ENCODE measurements at regions not wholly inside any gene's neighbourhood (a gene's known extent, or its start where the extent isn't known, plus 50 kb on each side); places are given as distances from the start of the nearest gene placed in this dataset.

DNA sequence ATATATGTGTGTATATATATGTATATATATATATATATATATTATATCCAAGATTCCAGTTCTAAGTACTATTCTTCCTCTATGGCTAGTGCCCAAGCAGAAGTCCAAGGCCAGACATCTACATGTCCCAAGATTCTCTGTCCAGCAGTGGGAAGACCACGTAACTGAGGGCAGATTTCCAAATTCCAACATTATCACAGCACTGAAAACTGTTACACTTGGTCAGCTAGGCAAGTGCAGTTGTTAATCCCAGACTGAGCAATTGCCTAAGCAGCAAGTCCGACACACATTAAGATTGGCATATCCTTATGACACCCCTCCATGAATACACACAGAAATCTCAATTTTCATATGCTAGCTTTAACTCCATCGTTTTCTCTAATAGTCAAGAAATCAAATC is 1148.5 kb downstream of the IGSF11 start:
- Histone ChIP-seq H3K4me3 (ENCODE audit: low read length) (no peak overlapping the region), H3K9ac (ENCODE audit: low read length) (no peak overlapping the region), H3K4me1 (ENCODE audit: control insufficient read depth, insufficient read depth, low read length) (no peaks in the 10 kb centered on the region), H3K9me3 (ENCODE audit: control insufficient read depth, low read length) (no peaks in the 10 kb centered on the region), H3K27me3 (ENCODE audit: control insufficient read depth, insufficient read depth, low read length) (no peaks in the 10 kb centered on the region), H3K36me3 (ENCODE audit: control insufficient read depth, insufficient read depth, low read length) (no peaks in the 10 kb centered on the region)

DNA sequence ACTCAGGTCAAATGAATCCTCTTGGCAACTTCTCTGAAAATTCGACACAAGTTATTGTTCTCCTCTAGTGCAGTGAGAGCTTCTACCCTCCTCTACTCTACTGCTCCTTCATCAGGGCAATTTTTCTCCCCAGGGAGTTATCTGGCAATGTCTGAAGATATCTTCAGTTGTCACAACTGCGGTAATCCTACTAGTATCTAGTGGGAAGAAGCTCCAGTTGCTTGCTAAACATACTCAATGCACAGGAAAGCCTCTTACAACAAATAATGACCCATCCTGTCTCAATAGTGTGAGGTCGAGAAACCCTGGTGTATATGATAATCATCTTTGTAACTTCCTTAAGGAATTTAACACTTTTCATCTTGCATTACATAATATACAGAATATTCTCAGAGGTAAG is 1147.6 kb downstream of the IGSF11 start:
- H3K4me1 ChIP-seq (ENCODE audit: control insufficient read depth, insufficient read depth, low read length): no peaks in the 10 kb centered on the region
- no peaks in the 10 kb centered on the region for H3K36me3 ChIP-seq (ENCODE audit: control insufficient read depth, insufficient read depth, low read length)
- no peaks in the 10 kb centered on the region for H3K9me3 ChIP-seq (ENCODE audit: control insufficient read depth, low read length)
- no peak overlapping the region for H3K9ac ChIP-seq (ENCODE audit: low read length)
- H3K27me3 ChIP-seq (ENCODE audit: control insufficient read depth, insufficient read depth, low read length): no peaks in the 10 kb centered on the region
- H3K4me3 ChIP-seq (ENCODE audit: low read length): no peak overlapping the region

GRCh38 chr3:117887901-117888300 is 1146.7 kb downstream of the IGSF11 start:
- Histone ChIP-seq H3K9ac (ENCODE audit: low read length) (no peak overlapping the region), H3K4me1 (ENCODE audit: control insufficient read depth, insufficient read depth, low read length) (no peaks in the 10 kb centered on the region), H3K4me3 (ENCODE audit: low read length) (no peak overlapping the region), H3K36me3 (ENCODE audit: control insufficient read depth, insufficient read depth, low read length) (no peaks in the 10 kb centered on the region), H3K9me3 (ENCODE audit: control insufficient read depth, low read length) (no peaks in the 10 kb centered on the region), H3K27me3 (ENCODE audit: control insufficient read depth, insufficient read depth, low read length) (no peaks in the 10 kb centered on the region)

DNA sequence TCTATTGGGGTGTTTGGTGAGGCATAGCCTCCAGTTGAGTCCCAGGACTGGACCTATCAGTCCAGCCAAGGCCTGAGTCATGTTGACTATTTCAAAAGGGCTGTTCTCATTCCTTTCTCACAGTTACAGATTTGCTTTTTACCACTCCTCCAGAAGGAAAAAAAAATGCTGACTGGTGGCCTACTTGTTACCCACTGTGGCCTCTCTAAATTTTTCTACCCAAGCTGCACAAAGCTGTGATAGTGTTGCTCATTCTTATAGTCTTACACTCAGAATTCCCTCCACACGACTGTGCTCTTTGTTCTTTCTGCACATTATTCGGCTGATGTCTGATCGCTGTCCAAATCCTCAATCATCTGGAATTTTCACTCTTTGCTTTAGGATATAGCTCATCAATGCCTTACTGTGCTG is 1142.2 kb downstream of the IGSF11 start:
- H3K4me3 ChIP-seq (ENCODE audit: low read length): no peak overlapping the region
- no peaks in the 10 kb centered on the region for H3K4me1 ChIP-seq (ENCODE audit: control insufficient read depth, insufficient read depth, low read length)
- no peaks in the 10 kb centered on the region for H3K9me3 ChIP-seq (ENCODE audit: control insufficient read depth, low read length)
- no peaks in the 10 kb centered on the region for H3K27me3 ChIP-seq (ENCODE audit: control insufficient read depth, insufficient read depth, low read length)
- H3K9ac ChIP-seq (ENCODE audit: low read length): no peak overlapping the region
- H3K36me3 ChIP-seq (ENCODE audit: control insufficient read depth, insufficient read depth, low read length): no peaks in the 10 kb centered on the region

DNA sequence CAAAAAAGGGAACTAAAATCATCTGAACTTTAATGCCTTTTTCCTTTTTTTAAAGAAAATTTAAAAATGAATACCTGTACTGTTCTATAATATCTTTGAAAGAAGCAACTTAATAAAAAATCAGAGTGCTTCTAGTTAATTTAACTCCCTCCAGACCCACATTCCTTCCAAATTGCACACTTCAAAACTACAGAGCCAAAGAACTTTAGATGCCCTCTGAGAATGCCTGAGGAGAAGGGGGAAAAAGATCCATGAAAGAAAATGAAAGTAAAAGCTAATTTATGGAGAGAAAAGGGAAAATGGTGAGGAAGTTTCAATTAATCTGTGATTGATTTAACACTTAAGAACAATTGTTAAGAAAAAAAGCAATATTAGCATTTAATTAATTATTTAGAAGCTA is 1141.6 kb downstream of the IGSF11 start:
- Histone ChIP-seq H3K27me3 (ENCODE audit: control insufficient read depth, insufficient read depth, low read length) (no peaks in the 10 kb centered on the region), H3K4me3 (ENCODE audit: low read length) (no peak overlapping the region), H3K4me1 (ENCODE audit: control insufficient read depth, insufficient read depth, low read length) (no peaks in the 10 kb centered on the region), H3K9me3 (ENCODE audit: control insufficient read depth, low read length) (no peaks in the 10 kb centered on the region), H3K9ac (ENCODE audit: low read length) (no peak overlapping the region), H3K36me3 (ENCODE audit: control insufficient read depth, insufficient read depth, low read length) (no peaks in the 10 kb centered on the region)

DNA sequence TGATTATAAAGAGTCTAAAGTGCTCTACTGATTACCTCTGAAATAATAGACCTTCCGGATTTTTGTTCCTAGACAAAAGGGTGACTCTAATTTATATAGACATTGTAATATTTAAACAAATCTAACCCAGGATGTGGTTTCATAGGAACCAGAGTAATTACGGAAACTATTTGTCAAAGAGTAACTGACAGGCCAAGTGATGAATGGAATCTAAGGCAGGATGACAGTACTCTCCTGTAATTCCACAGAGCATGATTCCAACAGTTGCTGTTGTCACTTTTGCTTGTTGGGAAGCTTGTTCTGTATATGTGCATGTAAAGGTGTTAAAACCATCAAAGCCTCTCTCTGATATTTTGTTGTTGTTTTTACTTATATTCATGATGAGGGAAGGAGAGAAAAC is 1141.0 kb downstream of the IGSF11 start:
- H3K9me3 ChIP-seq (ENCODE audit: control insufficient read depth, low read length): no peaks in the 10 kb centered on the region
- no peaks in the 10 kb centered on the region for H3K27me3 ChIP-seq (ENCODE audit: control insufficient read depth, insufficient read depth, low read length)
- no peak overlapping the region for H3K9ac ChIP-seq (ENCODE audit: low read length)
- no peak overlapping the region for H3K4me3 ChIP-seq (ENCODE audit: low read length)
- no peaks in the 10 kb centered on the region for H3K36me3 ChIP-seq (ENCODE audit: control insufficient read depth, insufficient read depth, low read length)
- H3K4me1 ChIP-seq (ENCODE audit: control insufficient read depth, insufficient read depth, low read length): no peaks in the 10 kb centered on the region

- H3K27me3 ChIP-seq (ENCODE audit: control insufficient read depth, insufficient read depth, low read length): no peaks in the 10 kb centered on the region
- no peak overlapping the region for H3K4me3 ChIP-seq (ENCODE audit: low read length)
- H3K9me3 ChIP-seq (ENCODE audit: control insufficient read depth, low read length): no peaks in the 10 kb centered on the region
- H3K36me3 ChIP-seq (ENCODE audit: control insufficient read depth, insufficient read depth, low read length): no peaks in the 10 kb centered on the region
- H3K4me1 ChIP-seq (ENCODE audit: control insufficient read depth, insufficient read depth, low read length): no peaks in the 10 kb centered on the region
- no peak overlapping the region for H3K9ac ChIP-seq (ENCODE audit: low read length)
These were observed 1135.7 kb downstream of the IGSF11 start for GRCh38 chr3:117898722-117899522.

DNA sequence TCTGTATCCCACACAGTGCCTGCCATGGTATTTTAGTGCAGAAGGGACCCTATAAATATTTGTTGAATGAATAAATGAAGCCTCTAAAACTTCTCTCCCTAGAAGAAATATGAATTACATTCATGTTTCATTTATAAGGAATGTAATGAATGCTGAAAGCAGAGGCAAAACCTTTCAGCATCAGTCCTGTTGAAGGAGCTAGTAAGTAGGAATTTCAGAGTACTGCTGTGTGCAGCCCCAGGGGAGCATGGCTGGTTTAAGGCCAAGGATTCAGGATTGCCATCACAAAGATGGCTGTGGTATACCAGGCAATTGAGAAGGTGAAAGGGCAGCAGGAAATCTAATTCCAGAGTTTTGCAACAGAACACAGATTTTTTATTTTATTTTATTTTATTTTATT is 1131.4 kb downstream of the IGSF11 start:
- H3K4me1 ChIP-seq (ENCODE audit: control insufficient read depth, insufficient read depth, low read length): no peaks in the 10 kb centered on the region
- H3K9me3 ChIP-seq (ENCODE audit: control insufficient read depth, low read length): no peaks in the 10 kb centered on the region
- no peaks in the 10 kb centered on the region for H3K36me3 ChIP-seq (ENCODE audit: control insufficient read depth, insufficient read depth, low read length)
- H3K27me3 ChIP-seq (ENCODE audit: control insufficient read depth, insufficient read depth, low read length): no peaks in the 10 kb centered on the region
- no peak overlapping the region for H3K4me3 ChIP-seq (ENCODE audit: low read length)
- no peak overlapping the region for H3K9ac ChIP-seq (ENCODE audit: low read length)

DNA sequence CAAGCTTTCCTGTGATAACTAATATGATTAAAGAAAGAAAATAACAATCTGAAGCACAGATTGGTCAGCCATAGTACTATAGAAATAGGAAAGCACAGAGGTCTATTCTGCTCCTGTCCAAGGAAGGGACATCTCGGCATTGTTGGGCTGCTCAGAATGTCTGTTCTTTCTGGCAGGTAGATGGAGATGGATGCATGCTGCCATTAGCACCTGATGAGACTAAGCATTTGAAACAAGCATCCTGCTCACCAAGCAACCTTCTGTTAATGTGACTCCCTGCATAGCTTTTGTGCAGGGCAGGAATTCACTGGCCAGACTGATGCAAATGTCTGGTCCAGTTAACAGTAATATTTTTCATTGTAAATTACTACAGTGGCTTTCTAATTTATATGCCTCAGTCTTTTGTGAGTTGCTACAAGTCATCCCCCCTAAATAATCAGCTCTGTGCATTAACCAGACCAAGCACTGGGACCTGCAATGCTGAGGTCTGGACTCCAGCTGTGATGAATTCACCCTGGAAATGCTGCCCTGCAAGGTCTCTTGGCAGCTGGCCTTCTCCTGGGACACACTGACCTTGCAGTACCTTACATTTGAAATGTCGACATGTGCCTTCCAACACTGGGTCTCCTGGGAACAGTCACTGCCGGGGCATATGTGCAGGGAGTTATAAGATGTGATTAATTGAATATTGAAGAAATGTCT is 1123.7 kb downstream of the IGSF11 start:
- no peaks in the 10 kb centered on the region for H3K36me3 ChIP-seq (ENCODE audit: control insufficient read depth, insufficient read depth, low read length)
- H3K9me3 ChIP-seq (ENCODE audit: control insufficient read depth, low read length): no peaks in the 10 kb centered on the region

DNA sequence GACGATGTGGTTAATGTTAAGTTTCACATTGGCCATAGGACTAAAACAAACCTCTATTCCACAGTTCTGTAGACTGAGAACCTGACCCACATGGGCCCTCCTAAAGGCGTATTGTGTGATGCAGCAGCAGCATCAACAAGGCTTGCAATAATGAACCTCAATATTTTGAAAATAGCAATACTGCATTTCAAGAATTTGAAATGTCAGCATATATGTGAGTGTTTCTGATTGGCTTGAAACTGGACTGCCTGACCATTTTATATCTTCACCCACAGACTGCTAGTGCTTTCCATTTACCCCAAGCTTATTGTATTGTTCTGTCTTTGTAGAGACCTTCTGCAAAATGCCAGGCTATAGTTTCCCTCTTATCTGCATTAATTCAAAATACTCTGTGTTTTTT is 1122.3 kb downstream of the IGSF11 start:
- Histone ChIP-seq H3K9me3 (ENCODE audit: control insufficient read depth, low read length) (no peaks in the 10 kb centered on the region), H3K36me3 (ENCODE audit: control insufficient read depth, insufficient read depth, low read length) (no peaks in the 10 kb centered on the region), H3K4me1 (ENCODE audit: control insufficient read depth, insufficient read depth, low read length) (no peaks in the 10 kb centered on the region), H3K9ac (ENCODE audit: low read length) (no peak overlapping the region), H3K27me3 (ENCODE audit: control insufficient read depth, insufficient read depth, low read length) (no peaks in the 10 kb centered on the region), H3K4me3 (ENCODE audit: low read length) (no peak overlapping the region)

More for the DNA sequence above, 1123.7 kb downstream of the IGSF11 start:
- no peaks in the 10 kb centered on the region for H3K27me3 ChIP-seq (ENCODE audit: control insufficient read depth, insufficient read depth, low read length)
- H3K4me1 ChIP-seq (ENCODE audit: control insufficient read depth, insufficient read depth, low read length): no peaks in the 10 kb centered on the region
- no peak overlapping the region for H3K9ac ChIP-seq (ENCODE audit: low read length)
- no peak overlapping the region for H3K4me3 ChIP-seq (ENCODE audit: low read length)

DNA sequence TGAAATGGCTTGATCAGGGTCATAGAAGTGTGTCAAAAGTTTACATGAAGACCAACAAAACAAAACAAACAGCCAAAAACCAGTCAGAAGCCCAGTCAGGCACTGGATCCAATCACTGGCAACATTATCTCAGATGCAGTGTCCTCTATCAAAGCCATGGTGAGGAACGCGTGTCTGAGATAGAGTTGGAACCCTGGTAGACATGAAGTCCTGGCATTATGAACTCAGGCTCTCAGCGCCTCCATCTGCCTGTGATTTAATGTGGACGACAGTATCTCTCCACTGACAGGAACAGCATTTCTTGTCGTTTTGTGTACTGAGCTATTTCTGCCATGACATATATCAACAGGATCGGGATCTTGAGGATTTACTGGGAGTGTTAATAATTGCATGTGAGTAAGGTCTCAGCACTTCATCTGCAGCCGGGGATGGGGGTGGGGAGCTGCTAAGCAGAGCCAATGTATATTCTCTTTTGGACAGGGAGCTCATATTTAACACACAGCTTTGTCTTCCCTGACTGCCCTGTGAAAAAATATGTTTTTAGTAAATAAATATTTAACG is 1120.0 kb downstream of the IGSF11 start:
- Histone ChIP-seq H3K4me1 (ENCODE audit: control insufficient read depth, insufficient read depth, low read length) (no peaks in the 10 kb centered on the region), H3K4me3 (ENCODE audit: low read length) (no peak overlapping the region), H3K27me3 (ENCODE audit: control insufficient read depth, insufficient read depth, low read length) (no peaks in the 10 kb centered on the region), H3K36me3 (ENCODE audit: control insufficient read depth, insufficient read depth, low read length) (no peaks in the 10 kb centered on the region), H3K9me3 (ENCODE audit: control insufficient read depth, low read length) (no peaks in the 10 kb centered on the region), H3K9ac (ENCODE audit: low read length) (no peak overlapping the region)

GRCh38 chr3:117916839-117917238 is 1117.8 kb downstream of the IGSF11 start:
- Histone ChIP-seq H3K9ac (ENCODE audit: low read length) (no peak overlapping the region), H3K27me3 (ENCODE audit: control insufficient read depth, insufficient read depth, low read length) (no peaks in the 10 kb centered on the region), H3K36me3 (ENCODE audit: control insufficient read depth, insufficient read depth, low read length) (no peaks in the 10 kb centered on the region), H3K4me1 (ENCODE audit: control insufficient read depth, insufficient read depth, low read length) (no peaks in the 10 kb centered on the region), H3K4me3 (ENCODE audit: low read length) (no peak overlapping the region), H3K9me3 (ENCODE audit: control insufficient read depth, low read length) (no peaks in the 10 kb centered on the region)

Data from mucosa of stomach (tissue), 1 donor.